H9 (cell line): ENCODE measurements at regions not wholly inside any gene's neighbourhood (a gene's known extent, or its start where the extent isn't known, plus 50 kb on each side); places are given as distances from the start of the nearest gene placed in this dataset.

Experiments
- DNase-seq: peaks from one replicate; pipeline ENCODE4 v3.0.0-alpha.2; 2017
- H2AFZ ChIP-seq: one replicate; pipeline ENCODE4 v1.6.1; 2013; ENCODE audit warnings: mild to moderate bottlenecking, low read length, control low read depth, moderate library complexity
- H2AK5ac ChIP-seq: 2 replicates; pipeline ENCODE4 v1.6.1; 2013; ENCODE audit warnings: low read length, control low read depth, mixed read lengths; ENCODE audit not compliant: insufficient read length
- H2BK120ac ChIP-seq: one replicate; pipeline ENCODE4 v1.6.1; 2013; ENCODE audit warnings: low read depth, mild to moderate bottlenecking, low read length, control low read depth, inconsistent platforms; ENCODE audit not compliant: poor library complexity, severe bottlenecking
- H2BK12ac ChIP-seq: 2 replicates; pipeline ENCODE4 v1.6.1; 2013; ENCODE audit warnings: low read length, control low read depth, mixed read lengths, low read depth; ENCODE audit not compliant: insufficient read length
- H2BK15ac ChIP-seq: 2 replicates; pipeline ENCODE4 v1.6.1; 2013; ENCODE audit warnings: low read depth, low read length, control low read depth
- H2BK20ac ChIP-seq: one replicate; pipeline ENCODE4 v1.6.1; 2013; ENCODE audit warnings: low read depth, mild to moderate bottlenecking, low read length, control low read depth, inconsistent platforms; ENCODE audit not compliant: poor library complexity, severe bottlenecking
- H2BK5ac ChIP-seq: 2 replicates; pipeline ENCODE4 v1.6.1; 2013; ENCODE audit warnings: low read length, control low read depth, mixed read lengths; ENCODE audit not compliant: insufficient read length
- H3K14ac ChIP-seq: 2 replicates; pipeline ENCODE4 v1.6.1; 2013; ENCODE audit warnings: low read length, control low read depth; ENCODE audit not compliant: insufficient read depth
- H3K18ac ChIP-seq: 2 replicates; pipeline ENCODE4 v1.6.1; 2013; ENCODE audit warnings: low read depth, mild to moderate bottlenecking, mixed read lengths, low read length, control low read depth; ENCODE audit not compliant: insufficient read length
- H3K23ac ChIP-seq: 2 replicates; pipeline ENCODE4 v1.6.1; 2013; ENCODE audit warnings: low read length, control low read depth, mixed read lengths, low read depth; ENCODE audit not compliant: insufficient read length
- H3K23me2 ChIP-seq: 2 replicates; pipeline ENCODE4 v1.6.1; 2013; ENCODE audit warnings: low read depth, mild to moderate bottlenecking, mixed read lengths, low read length, control low read depth; ENCODE audit not compliant: insufficient read length, poor library complexity, severe bottlenecking
- H3K27ac ChIP-seq: 2 replicates; pipeline ENCODE4 v1.5.1; 2013; ENCODE audit warnings: low read length, control low read depth, mixed read lengths, low read depth; ENCODE audit not compliant: insufficient read length
- H3K27me3 ChIP-seq: 2 replicates; pipeline ENCODE4 v1.6.1; 2013; ENCODE audit warnings: low read length, control low read depth, inconsistent platforms; ENCODE audit not compliant: insufficient read depth
- H3K4ac ChIP-seq: 2 replicates; pipeline ENCODE4 v1.6.1; 2013; ENCODE audit warnings: low read depth, mild to moderate bottlenecking, control low read depth, inconsistent platforms, low read length, moderate library complexity
- H3K4me1 ChIP-seq: 2 replicates; pipeline ENCODE4 v1.6.1; 2013; ENCODE audit warnings: low read length, control low read depth, inconsistent platforms; ENCODE audit not compliant: insufficient read depth
- H3K4me2 ChIP-seq: 2 replicates; pipeline ENCODE4 v1.6.1; 2013; ENCODE audit warnings: low read length, control low read depth, mixed read lengths; ENCODE audit not compliant: insufficient read length, insufficient read depth
- H3K56ac ChIP-seq: 2 replicates; pipeline ENCODE4 v1.6.1; 2013; ENCODE audit warnings: low read depth, mild to moderate bottlenecking, mixed read lengths, low read length, control low read depth; ENCODE audit not compliant: insufficient read length
- H3K79me1 ChIP-seq: 2 replicates; pipeline ENCODE4 v1.6.1; 2013; ENCODE audit warnings: low read depth, mild to moderate bottlenecking, moderate library complexity, low read length, control low read depth, inconsistent platforms; ENCODE audit not compliant: insufficient read depth, poor library complexity, severe bottlenecking
- H3K79me2 ChIP-seq: 2 replicates; pipeline ENCODE4 v1.6.1; 2013; ENCODE audit warnings: low read length, control low read depth, inconsistent platforms; ENCODE audit not compliant: insufficient read depth
- H3K9ac ChIP-seq: 2 replicates; pipeline ENCODE4 v1.6.1; 2013; ENCODE audit warnings: low read length, control low read depth, mixed read lengths; ENCODE audit not compliant: insufficient read length; ENCODE audit errors: extremely low read depth
- H3K9me3 ChIP-seq: one replicate; pipeline ENCODE4 v1.6.1; 2013; ENCODE audit warnings: low read depth, low read length, inconsistent platforms; ENCODE audit not compliant: control insufficient read depth
- H3T11ph ChIP-seq: one replicate; pipeline ENCODE4 v1.6.1; 2013; ENCODE audit warnings: mild to moderate bottlenecking, low read length, control low read depth, inconsistent platforms
- H4K20me1 ChIP-seq: one replicate; pipeline ENCODE4 v1.6.1; 2013; ENCODE audit not compliant: control insufficient read depth, insufficient read length, insufficient read depth
- H4K5ac ChIP-seq: 2 replicates; pipeline ENCODE4 v1.6.1; 2013; ENCODE audit warnings: low read depth, mild to moderate bottlenecking, mixed read lengths, low read length, control low read depth; ENCODE audit not compliant: insufficient read length
- H4K8ac ChIP-seq: replicated peaks from 2 replicates; pipeline ENCODE4 v1.6.1; 2013; ENCODE audit warnings: low read length, control low read depth, mixed read lengths, low read depth; ENCODE audit not compliant: insufficient read length
- H4K91ac ChIP-seq: 2 replicates; pipeline ENCODE4 v1.6.1; 2013; ENCODE audit warnings: low read depth, mild to moderate bottlenecking, moderate library complexity, mixed read lengths, low read length, control low read depth; ENCODE audit not compliant: insufficient read length
- H3K27ac Mint-ChIP-seq, 3 experiments: 2 replicates in 2 of 3; 3 replicates in 1 of 3; pipeline ENCODE4 v1.8.0; 2020 to 2021; ENCODE audit warnings: mixed read lengths in 3 of 3, mild to moderate bottlenecking in 1 of 3, moderate library complexity in 1 of 3
- H3K27me3 Mint-ChIP-seq: 2 replicates; pipeline ENCODE4 v1.8.0; 2021; ENCODE audit warnings: low read depth, mild to moderate bottlenecking, moderate library complexity, mixed read lengths
- H3K36me3 Mint-ChIP-seq, 3 experiments: 2 replicates in 2 of 3; 3 replicates in 1 of 3; pipeline ENCODE4 v1.8.0; 2020 to 2021; ENCODE audit warnings: low read depth in 3 of 3, mixed read lengths in 3 of 3; ENCODE audit not compliant: insufficient read depth in 1 of 3
- H3K4me1 Mint-ChIP-seq, 2 experiments: 2 replicates each; pipeline ENCODE4 v1.8.0; 2020; ENCODE audit warnings: mixed read lengths in 2 of 2
- H3K4me3 Mint-ChIP-seq, 2 experiments: 2 replicates in 1 of 2; 3 replicates in 1 of 2; pipeline ENCODE4 v1.8.0; 2020 to 2021; ENCODE audit warnings: mild to moderate bottlenecking in 2 of 2, mixed read lengths in 2 of 2, moderate library complexity in 1 of 2
- H3K9me3 Mint-ChIP-seq, 2 experiments: 2 replicates in 1 of 2; 3 replicates in 1 of 2; pipeline ENCODE4 v1.8.0; 2020; ENCODE audit warnings: mild to moderate bottlenecking in 2 of 2, mixed read lengths in 2 of 2, moderate library complexity in 1 of 2
- CTCF ChIP-seq: fragments of 200-600 bp; sonication (generic); conservative IDR thresholded peaks from 3 replicates; pipeline ENCODE4 v1.8.0; 2021; ENCODE audit warnings: antibody characterized with exemption, mild to moderate bottlenecking
- WGBS: extraction: QIAGEN DNeasy Blood & Tissue Kit; methylation state at CpG from one replicate; pipeline ENCODE4 v1.1.7; 2013; ENCODE audit warnings: missing lambda C conversion rate, low lambda C conversion rate, mixed read lengths; ENCODE audit not compliant: insufficient read length; ENCODE audit errors: extremely low coverage; 5-methylcytosine and 5-hydroxymethylcytosine counted together

GRCh38 chr19:32171719-32172151 is 173.7 kb upstream of the ZNF507 start:
- TF ChIP-seq CTCF = no peak
- Histone ChIP-seq H3K4me2 (no peak overlapping the region), H2BK12ac (no peak overlapping the region), H3K4me1 (no peaks in the 10 kb centered on the region), H2BK5ac (no peak overlapping the region), H3K4ac (no peak overlapping the region), H3K79me2 (no peaks in the 10 kb centered on the region), H3K23me2 (no peaks in the 10 kb centered on the region), H3K23ac (no peak overlapping the region), H3T11ph (no peak overlapping the region), H3K18ac (no peak overlapping the region), H2AK5ac (no peak overlapping the region), H3K27ac (no peak overlapping the region), H2BK20ac (no peak overlapping the region), H3K9ac (no peak overlapping the region), H2BK15ac (no peak overlapping the region), H3K9me3 (no peaks in the 10 kb centered on the region), H4K8ac (no peak overlapping the region), H4K20me1 (no peaks in the 10 kb centered on the region), H3K79me1 (no peaks in the 10 kb centered on the region), H4K91ac (no peak overlapping the region), H3K56ac (no peak overlapping the region), H3K14ac (no peak overlapping the region), H2AFZ (no peak overlapping the region), H4K5ac (no peak overlapping the region), H2BK120ac (no peak overlapping the region), H3K27me3 (no peaks in the 10 kb centered on the region)
- no peak overlapping the region for H3K27ac Mint-ChIP-seq
- no CpG with 5 or more reads among the region's 12 CpGs for WGBS
- no peaks in the 10 kb centered on the region for H3K9me3 Mint-ChIP-seq
- H3K4me3 Mint-ChIP-seq = no peak overlapping the region; a peak in 1 of 5 replicates
- DNase-seq = no peak
- H3K36me3 Mint-ChIP-seq = no peaks in the 10 kb centered on the region
- H3K4me1 Mint-ChIP-seq = peaks cover 17 to 18% of the 10 kb centered on the region in 2 experiments
- H3K27me3 Mint-ChIP-seq = no peaks in the 10 kb centered on the region; the same call in 1 of the 2 replicates
